Fibroblast of lung (primary cell): ENCODE measurements at regions not wholly inside any gene's neighbourhood (a gene's known extent, or its start where the extent isn't known, plus 50 kb on each side); places are given as distances from the start of the nearest gene placed in this dataset.

Source experiments
- DNase-seq, 2 donors: peaks; one replicate each; pipeline versions ENCODE4 v3.0.0 to v3.0.0-alpha.2; 2010; ENCODE audit warnings: low read depth in 2 of 2
- H2AFZ ChIP-seq: 2 replicates; pipeline ENCODE4 v1.5.1; 2012; ENCODE audit warnings: low read length, control low read depth, inconsistent platforms
- H3K27ac ChIP-seq: 2 replicates; pipeline ENCODE4 v1.5.1; 2011; ENCODE audit warnings: low read length, control low read depth; ENCODE audit not compliant: insufficient read depth
- H3K27me3 ChIP-seq: 2 replicates; pipeline ENCODE4 v1.5.1; 2011; ENCODE audit warnings: mild to moderate bottlenecking, low read length; ENCODE audit not compliant: control insufficient read depth, insufficient read depth
- H3K36me3 ChIP-seq: 2 replicates; pipeline ENCODE4 v1.5.1; 2011; ENCODE audit warnings: low read length; ENCODE audit not compliant: control insufficient read depth, insufficient read depth
- H3K4me1 ChIP-seq: 2 replicates; pipeline ENCODE4 v1.5.1; 2011; ENCODE audit warnings: low read length; ENCODE audit not compliant: control insufficient read depth, insufficient read depth; ENCODE audit errors: extremely low read depth
- H3K4me2 ChIP-seq: 2 replicates; pipeline ENCODE4 v1.5.1; 2011; ENCODE audit warnings: low read length, control low read depth; ENCODE audit not compliant: insufficient read depth; ENCODE audit errors: extremely low read depth
- H3K4me3 ChIP-seq, 4 experiments: fragments of 200-600 bp in 1 of 4; sonication (generic) in 1 of 4; replicated peaks in 1 of 4; 2 replicates each; pipeline ENCODE4 v1.5.1; 2011 to 2016; ENCODE audit warnings: low read length in 4 of 4, low read depth in 3 of 4, mild to moderate bottlenecking in 3 of 4, control low read depth in 2 of 4, inconsistent platforms in 1 of 4, mixed read lengths in 1 of 4; ENCODE audit not compliant: insufficient read depth in 1 of 4; ENCODE audit errors: control extremely low read depth in 1 of 4
- H3K79me2 ChIP-seq: 2 replicates; pipeline ENCODE4 v1.5.1; 2012; ENCODE audit warnings: mild to moderate bottlenecking, low read length, inconsistent platforms; ENCODE audit not compliant: control insufficient read depth, insufficient read depth
- H3K9ac ChIP-seq: 2 replicates; pipeline ENCODE4 v1.5.1; 2011; ENCODE audit warnings: mild to moderate bottlenecking, low read length, control low read depth; ENCODE audit not compliant: insufficient read depth
- H3K9me3 ChIP-seq: 2 replicates; pipeline ENCODE4 v1.5.1; 2012; ENCODE audit warnings: low read depth, low read length; ENCODE audit not compliant: control insufficient read depth, insufficient read depth
- H4K20me1 ChIP-seq: 2 replicates; pipeline ENCODE4 v1.5.1; 2011; ENCODE audit warnings: low read length; ENCODE audit not compliant: control insufficient read depth, insufficient read depth; ENCODE audit errors: extremely low read depth
- EZH2 ChIP-seq: IDR thresholded peaks from 2 replicates; pipeline ENCODE4 v1.5.1; 2012; ENCODE audit warnings: low read length, control low read depth, mild to moderate bottlenecking; ENCODE audit errors: missing control alignments
- TF ChIP-seq, protein P1 (sequence below), 2 donors: IDR thresholded peaks in 1 of 2; conservative IDR thresholded peaks in 1 of 2; 1 replicate in 1 of 2; 2 replicates in 1 of 2; pipeline ENCODE4 v1.5.1; 2011 to 2012; ENCODE audit warnings: low read length in 2 of 2, control low read depth in 1 of 2, inconsistent platforms in 1 of 2, low read depth in 1 of 2, mild to moderate bottlenecking in 1 of 2

DNA sequence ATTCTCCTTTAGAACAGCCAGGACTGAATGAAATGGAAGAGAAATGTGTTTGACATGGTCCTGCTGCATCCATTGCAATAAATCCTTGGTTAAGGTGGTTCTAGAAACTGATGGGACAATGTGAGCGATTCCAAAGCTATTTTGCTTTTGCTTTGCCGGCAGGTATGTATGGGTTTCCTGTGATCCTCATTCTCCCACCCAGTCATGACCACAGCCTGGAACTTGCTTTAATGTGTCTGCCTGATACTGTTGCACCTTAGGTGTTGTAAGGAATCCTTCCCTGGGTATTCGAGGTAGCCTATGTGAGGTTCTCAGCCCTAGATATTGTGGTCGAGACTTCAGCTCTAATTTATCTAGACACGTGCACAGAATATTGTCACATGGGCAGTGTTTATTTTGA, 86.1 kb downstream of the ZNF518B start:
- H3K36me3 ChIP-seq: no peaks in the 10 kb centered on the region
- H3K27ac ChIP-seq: no peak overlapping the region
- no peak overlapping the region for H3K9ac ChIP-seq
- H3K4me3 ChIP-seq: no peak overlapping the region
- H3K27me3 ChIP-seq: no peaks in the 10 kb centered on the region
- TF ChIP-seq EZH2: no peak
- TF ChIP-seq, protein P1, sequence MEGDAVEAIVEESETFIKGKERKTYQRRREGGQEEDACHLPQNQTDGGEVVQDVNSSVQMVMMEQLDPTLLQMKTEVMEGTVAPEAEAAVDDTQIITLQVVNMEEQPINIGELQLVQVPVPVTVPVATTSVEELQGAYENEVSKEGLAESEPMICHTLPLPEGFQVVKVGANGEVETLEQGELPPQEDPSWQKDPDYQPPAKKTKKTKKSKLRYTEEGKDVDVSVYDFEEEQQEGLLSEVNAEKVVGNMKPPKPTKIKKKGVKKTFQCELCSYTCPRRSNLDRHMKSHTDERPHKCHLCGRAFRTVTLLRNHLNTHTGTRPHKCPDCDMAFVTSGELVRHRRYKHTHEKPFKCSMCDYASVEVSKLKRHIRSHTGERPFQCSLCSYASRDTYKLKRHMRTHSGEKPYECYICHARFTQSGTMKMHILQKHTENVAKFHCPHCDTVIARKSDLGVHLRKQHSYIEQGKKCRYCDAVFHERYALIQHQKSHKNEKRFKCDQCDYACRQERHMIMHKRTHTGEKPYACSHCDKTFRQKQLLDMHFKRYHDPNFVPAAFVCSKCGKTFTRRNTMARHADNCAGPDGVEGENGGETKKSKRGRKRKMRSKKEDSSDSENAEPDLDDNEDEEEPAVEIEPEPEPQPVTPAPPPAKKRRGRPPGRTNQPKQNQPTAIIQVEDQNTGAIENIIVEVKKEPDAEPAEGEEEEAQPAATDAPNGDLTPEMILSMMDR (conservative IDR thresholded peaks at IDR 0.05 in 1 of 2, IDR thresholded peaks at IDR 0.05 in 1 of 2; ENCODE audit: low read depth in 1 of 2, low read length in 2 of 2): no peak
- DNase-seq: no peak
- no peak overlapping the region for H3K4me2 ChIP-seq
- H3K4me1 ChIP-seq: no peaks in the 10 kb centered on the region
- H4K20me1 ChIP-seq: no peaks in the 10 kb centered on the region
- H3K9me3 ChIP-seq: no peaks in the 10 kb centered on the region
- H3K79me2 ChIP-seq: no peaks in the 10 kb centered on the region
- no peak overlapping the region for H2AFZ ChIP-seq

DNA sequence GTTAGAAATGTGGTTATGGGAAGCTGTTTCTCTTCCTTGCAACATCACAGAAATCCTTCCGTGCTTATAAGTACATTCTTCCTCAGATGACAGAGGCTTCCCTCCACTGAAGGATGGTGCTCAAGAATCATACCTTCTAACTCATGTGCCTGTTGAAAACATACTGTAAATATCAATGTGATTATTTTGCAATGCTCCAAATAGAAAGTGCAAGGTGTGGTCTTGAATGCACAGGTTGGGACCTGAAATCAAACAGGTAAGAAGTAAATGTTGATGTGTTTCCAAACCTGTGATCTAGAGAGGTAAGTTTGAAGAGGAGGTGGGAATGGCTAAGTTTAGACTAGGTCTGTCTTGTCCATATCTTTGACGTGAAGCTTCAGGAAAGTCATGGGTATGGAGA, 87.7 kb downstream of the ZNF518B start:
- no peak overlapping the region for H3K27ac ChIP-seq
- H4K20me1 ChIP-seq: no peaks in the 10 kb centered on the region
- DNase-seq: no peak
- H3K79me2 ChIP-seq: no peaks in the 10 kb centered on the region
- no peak overlapping the region for H3K4me2 ChIP-seq
- H2AFZ ChIP-seq: no peak overlapping the region
- no peaks in the 10 kb centered on the region for H3K36me3 ChIP-seq
- no peak overlapping the region for H3K9ac ChIP-seq
- H3K9me3 ChIP-seq: no peaks in the 10 kb centered on the region
- no peaks in the 10 kb centered on the region for H3K4me1 ChIP-seq
- TF ChIP-seq EZH2: no peak
- TF ChIP-seq, protein P1 (conservative IDR thresholded peaks at IDR 0.05 in 1 of 2, IDR thresholded peaks at IDR 0.05 in 1 of 2; ENCODE audit: low read depth in 1 of 2, low read length in 2 of 2): no peak
- no peaks in the 10 kb centered on the region for H3K27me3 ChIP-seq
- no peak overlapping the region for H3K4me3 ChIP-seq

- Histone ChIP-seq H3K9ac (no peak overlapping the region), H3K79me2 (no peaks in the 10 kb centered on the region), H3K4me2 (no peak overlapping the region), H3K27me3 (no peaks in the 10 kb centered on the region), H3K4me3 (no peak overlapping the region), H3K9me3 (no peaks in the 10 kb centered on the region), H2AFZ (no peak overlapping the region), H3K36me3 (no peaks in the 10 kb centered on the region), H3K4me1 (no peaks in the 10 kb centered on the region), H4K20me1 (no peaks in the 10 kb centered on the region), H3K27ac (no peak overlapping the region)
- no peak for DNase-seq
- TF ChIP-seq EZH2: no peak
- TF ChIP-seq, protein P1 (conservative IDR thresholded peaks at IDR 0.05 in 1 of 2, IDR thresholded peaks at IDR 0.05 in 1 of 2; ENCODE audit: low read depth in 1 of 2, low read length in 2 of 2): no peak
These were observed 90.6 kb downstream of the ZNF518B start for GRCh38 chr4:10366628-10367027.
